ENCODE measurements at regions not wholly inside any gene's neighbourhood (a gene's known extent, or its start where the extent isn't known, plus 50 kb on each side); places are given as distances from the start of the nearest gene placed in this dataset.

DNA sequence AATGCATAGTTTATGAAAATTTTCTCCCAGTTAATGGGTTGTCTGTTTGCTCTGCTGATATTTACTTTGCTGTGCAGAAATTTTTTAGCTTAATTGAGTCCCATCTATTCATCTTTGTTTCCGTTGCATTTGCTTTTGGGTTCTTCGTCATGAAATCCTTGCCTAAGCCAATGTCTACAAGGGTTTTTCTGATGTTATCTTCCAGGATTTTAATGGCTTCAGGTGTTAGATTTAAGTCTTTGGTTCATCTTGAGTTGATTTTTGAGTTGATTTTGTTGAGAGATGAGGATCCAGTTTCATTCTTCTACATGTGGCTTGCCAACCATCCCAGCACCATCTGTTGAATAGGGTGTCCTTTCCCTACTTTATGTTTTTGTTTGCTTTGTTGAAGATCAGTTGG is 85.2 kb downstream of the DRAM2 start:
- TF ChIP-seq CTCF (conservative IDR thresholded peaks at IDR 0.05) (no peak), EZH2 (IDR thresholded peaks at IDR 0.05; ENCODE audit: low read depth) (no peak)
